ENCODE measurements at regions not wholly inside any gene's neighbourhood (a gene's known extent, or its start where the extent isn't known, plus 50 kb on each side); places are given as distances from the start of the nearest gene placed in this dataset.

DNA sequence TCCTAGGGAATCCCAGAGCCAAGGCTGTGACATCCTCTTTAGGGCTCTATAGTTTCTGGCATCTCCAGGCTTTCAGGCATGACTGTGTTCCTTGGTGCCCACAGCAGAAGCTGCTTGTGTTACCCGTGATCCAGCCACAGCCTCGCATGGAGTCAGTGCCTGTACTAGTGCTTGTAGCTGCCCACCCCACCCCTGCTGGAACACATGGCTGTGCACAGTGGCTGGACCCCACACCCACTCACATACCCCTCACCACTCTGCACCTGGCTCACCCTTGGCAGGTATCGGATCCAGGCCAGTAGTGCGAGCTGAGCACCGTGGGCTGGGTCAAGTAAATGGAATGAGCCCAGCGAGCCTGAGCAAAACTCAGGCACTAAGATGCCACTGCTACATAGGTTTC lies 934.7 kb upstream of the PRMT6 start:
- H2AFZ ChIP-seq (ENCODE audit: low read length), result no peak overlapping the region
- WGBS (ENCODE audit: extremely low coverage, insufficient read length, low lambda C conversion rate), result no CpG with 5 or more reads among the region's 6 CpGs

More for the DNA sequence above, 934.7 kb upstream of the PRMT6 start:
- Mint-ChIP-seq H3K4me1 (no peaks in the 10 kb centered on the region), H3K9me3 (peaks cover 22 to 32% of the 10 kb centered on the region in 2 experiments), H3K27ac (no peak overlapping the region), H3K27me3 (ENCODE audit: low read depth) (no peaks in the 10 kb centered on the region), H3K4me3 (no peak overlapping the region), H3K36me3 (ENCODE audit: insufficient read depth in 1 of 3, low read depth in 3 of 3) (peaks cover 4 to 18% (median 13%) of the 10 kb centered on the region in 3 experiments; a peak in 5 of 7 replicates)
- H3K23ac ChIP-seq (ENCODE audit: insufficient read length, low read depth, low read length), result no peak overlapping the region
- TF ChIP-seq, protein P1, sequence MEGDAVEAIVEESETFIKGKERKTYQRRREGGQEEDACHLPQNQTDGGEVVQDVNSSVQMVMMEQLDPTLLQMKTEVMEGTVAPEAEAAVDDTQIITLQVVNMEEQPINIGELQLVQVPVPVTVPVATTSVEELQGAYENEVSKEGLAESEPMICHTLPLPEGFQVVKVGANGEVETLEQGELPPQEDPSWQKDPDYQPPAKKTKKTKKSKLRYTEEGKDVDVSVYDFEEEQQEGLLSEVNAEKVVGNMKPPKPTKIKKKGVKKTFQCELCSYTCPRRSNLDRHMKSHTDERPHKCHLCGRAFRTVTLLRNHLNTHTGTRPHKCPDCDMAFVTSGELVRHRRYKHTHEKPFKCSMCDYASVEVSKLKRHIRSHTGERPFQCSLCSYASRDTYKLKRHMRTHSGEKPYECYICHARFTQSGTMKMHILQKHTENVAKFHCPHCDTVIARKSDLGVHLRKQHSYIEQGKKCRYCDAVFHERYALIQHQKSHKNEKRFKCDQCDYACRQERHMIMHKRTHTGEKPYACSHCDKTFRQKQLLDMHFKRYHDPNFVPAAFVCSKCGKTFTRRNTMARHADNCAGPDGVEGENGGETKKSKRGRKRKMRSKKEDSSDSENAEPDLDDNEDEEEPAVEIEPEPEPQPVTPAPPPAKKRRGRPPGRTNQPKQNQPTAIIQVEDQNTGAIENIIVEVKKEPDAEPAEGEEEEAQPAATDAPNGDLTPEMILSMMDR (conservative IDR thresholded peaks at IDR 0.05), result no peak
- H3K18ac ChIP-seq (ENCODE audit: insufficient read length, low read depth, low read length), result no peak overlapping the region
- no peaks in the 10 kb centered on the region for H3K27me3 ChIP-seq (ENCODE audit: insufficient read depth, low read length)
- no peak overlapping the region for H4K91ac ChIP-seq (ENCODE audit: insufficient read length, low read depth, low read length)
- no peak for DNase-seq
- H2BK120ac ChIP-seq (ENCODE audit: low read depth, low read length, poor library complexity, severe bottlenecking), result no peak overlapping the region
- no peak overlapping the region for H3K56ac ChIP-seq (ENCODE audit: insufficient read length, low read depth, low read length)
- no peaks in the 10 kb centered on the region for H3K4me1 ChIP-seq (ENCODE audit: insufficient read depth, low read length)
- H4K20me1 ChIP-seq (ENCODE audit: control insufficient read depth, insufficient read depth, insufficient read length), result no peaks in the 10 kb centered on the region
- H2AK5ac ChIP-seq (ENCODE audit: insufficient read length, low read length), result no peak overlapping the region
- no peak overlapping the region for H3K9ac ChIP-seq (ENCODE audit: extremely low read depth, insufficient read length, low read length)
- no peak overlapping the region for H2BK12ac ChIP-seq (ENCODE audit: insufficient read length, low read depth, low read length)
- no peak overlapping the region for H3K4ac ChIP-seq (ENCODE audit: low read depth, low read length)
- H3K9me3 ChIP-seq (ENCODE audit: control insufficient read depth, low read depth, low read length), result peaks cover 21% of the 10 kb centered on the region
- no peak overlapping the region for H2BK15ac ChIP-seq (ENCODE audit: low read depth, low read length)
- no peak overlapping the region for H2BK5ac ChIP-seq (ENCODE audit: insufficient read length, low read length)
- H3K27ac ChIP-seq (ENCODE audit: insufficient read length, low read depth, low read length), result no peak overlapping the region
- no peak overlapping the region for H3T11ph ChIP-seq (ENCODE audit: low read length)
- H3K79me1 ChIP-seq (ENCODE audit: insufficient read depth, low read depth, low read length, poor library complexity, severe bottlenecking), result no peaks in the 10 kb centered on the region
- no peak overlapping the region for H4K5ac ChIP-seq (ENCODE audit: insufficient read length, low read depth, low read length)
- no peak overlapping the region for H2BK20ac ChIP-seq (ENCODE audit: low read depth, low read length, poor library complexity, severe bottlenecking)
- no peak overlapping the region for H3K4me2 ChIP-seq (ENCODE audit: insufficient read depth, insufficient read length, low read length)
- no peak overlapping the region for H4K8ac ChIP-seq (replicated peaks; ENCODE audit: insufficient read length, low read depth, low read length)
- no peaks in the 10 kb centered on the region for H3K79me2 ChIP-seq (ENCODE audit: insufficient read depth, low read length)
- H3K23me2 ChIP-seq (ENCODE audit: insufficient read length, low read depth, low read length, poor library complexity, severe bottlenecking), result no peaks in the 10 kb centered on the region
- H3K14ac ChIP-seq (ENCODE audit: insufficient read depth, low read length), result no peak overlapping the region

Data from H9 (cell line).